Endothelial cell (in vitro differentiated cells): ENCODE measurements at regions not wholly inside any gene's neighbourhood (a gene's known extent, or its start where the extent isn't known, plus 50 kb on each side); places are given as distances from the start of the nearest gene placed in this dataset.

ENCODE experiments used
- DNase-seq: peaks from one replicate; pipeline ENCODE4 v3.0.0; 2021; ENCODE audit warnings: low spot score
- H3K27ac Mint-ChIP-seq: one replicate; pipeline ENCODE4 v1.8.0; 2021; ENCODE audit warnings: mixed read lengths, inconsistent platforms; ENCODE audit not compliant: unreplicated experiment
- H3K27me3 Mint-ChIP-seq: one replicate; pipeline ENCODE4 v1.8.0; 2021; ENCODE audit warnings: mild to moderate bottlenecking, moderate library complexity, mixed read lengths, inconsistent platforms; ENCODE audit not compliant: unreplicated experiment
- H3K36me3 Mint-ChIP-seq: one replicate; pipeline ENCODE4 v1.8.0; 2021; ENCODE audit warnings: mild to moderate bottlenecking, low read depth, mixed read lengths, inconsistent platforms; ENCODE audit not compliant: unreplicated experiment
- H3K4me1 Mint-ChIP-seq: one replicate; pipeline ENCODE4 v1.8.0; 2021; ENCODE audit warnings: mild to moderate bottlenecking, mixed read lengths, inconsistent platforms; ENCODE audit not compliant: unreplicated experiment
- H3K4me3 Mint-ChIP-seq: one replicate; pipeline ENCODE4 v1.8.0; 2021; ENCODE audit warnings: mild to moderate bottlenecking, mixed read lengths, inconsistent platforms; ENCODE audit not compliant: unreplicated experiment
- H3K9me3 Mint-ChIP-seq: one replicate; pipeline ENCODE4 v1.8.0; 2021; ENCODE audit warnings: mixed read lengths, inconsistent platforms; ENCODE audit not compliant: unreplicated experiment
- TF ChIP-seq, protein P1 (sequence below): fragments of 200-600 bp; sonication (generic); IDR thresholded peaks from one replicate; pipeline ENCODE4 v1.5.0; 2021; ENCODE audit warnings: antibody characterized with exemption; ENCODE audit not compliant: unreplicated experiment

DNA sequence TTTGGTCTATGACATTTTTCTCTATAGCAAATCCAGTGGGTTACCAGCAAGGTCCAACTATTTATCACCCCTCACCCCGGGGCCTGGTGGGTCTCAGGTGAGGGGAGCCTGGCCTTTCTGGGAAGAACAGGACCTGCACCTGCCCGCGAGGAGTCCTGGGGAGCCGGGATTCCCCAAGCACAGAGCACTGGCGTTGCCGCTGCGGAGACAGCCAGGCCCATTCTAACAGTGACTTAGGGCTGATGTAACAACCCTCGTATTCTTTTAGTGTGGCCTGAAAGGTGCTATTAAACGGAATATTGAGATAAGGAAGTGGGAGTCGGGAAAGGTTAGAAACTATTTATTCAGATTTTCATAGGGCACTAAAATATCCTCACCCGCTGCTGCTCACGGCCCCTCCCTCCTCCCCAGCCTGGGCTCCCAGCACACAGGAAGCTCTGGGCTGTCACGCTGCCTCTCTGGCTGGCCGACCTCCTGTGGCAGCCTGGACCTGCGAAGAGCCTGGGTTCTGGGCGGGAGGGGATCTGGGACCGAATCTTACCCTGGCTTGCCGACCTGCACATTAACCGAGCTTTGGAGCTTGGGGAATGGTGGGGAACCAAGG, 141.2 kb downstream of the MIAT start:
- H3K4me1 Mint-ChIP-seq, result peaks cover 2% of the 10 kb centered on the region

DNA sequence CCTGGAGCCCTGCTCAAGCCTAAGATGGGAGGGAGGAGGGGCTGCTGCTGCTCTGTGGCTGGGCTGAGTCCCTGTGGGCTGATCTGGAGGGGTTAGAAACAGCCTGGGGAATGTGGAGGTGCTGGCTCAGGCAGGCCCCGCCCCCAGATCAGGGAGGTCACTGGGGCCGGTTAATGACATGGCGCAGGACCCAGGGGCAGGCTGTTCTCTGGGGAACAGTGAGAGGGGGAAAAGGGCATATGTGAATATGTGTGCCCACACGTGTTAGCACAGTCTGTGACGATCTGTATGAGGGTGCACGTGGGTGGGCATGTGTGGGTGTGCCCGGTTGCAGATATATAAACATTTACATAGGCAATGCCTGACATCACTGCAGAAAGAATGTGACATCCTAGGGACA, 143.5 kb downstream of the MIAT start:
- peaks cover 2% of the 10 kb centered on the region for H3K27me3 Mint-ChIP-seq
- H3K4me3 Mint-ChIP-seq, result no peak overlapping the region
- peaks cover 2% of the 10 kb centered on the region for H3K4me1 Mint-ChIP-seq
- TF ChIP-seq, protein P1, sequence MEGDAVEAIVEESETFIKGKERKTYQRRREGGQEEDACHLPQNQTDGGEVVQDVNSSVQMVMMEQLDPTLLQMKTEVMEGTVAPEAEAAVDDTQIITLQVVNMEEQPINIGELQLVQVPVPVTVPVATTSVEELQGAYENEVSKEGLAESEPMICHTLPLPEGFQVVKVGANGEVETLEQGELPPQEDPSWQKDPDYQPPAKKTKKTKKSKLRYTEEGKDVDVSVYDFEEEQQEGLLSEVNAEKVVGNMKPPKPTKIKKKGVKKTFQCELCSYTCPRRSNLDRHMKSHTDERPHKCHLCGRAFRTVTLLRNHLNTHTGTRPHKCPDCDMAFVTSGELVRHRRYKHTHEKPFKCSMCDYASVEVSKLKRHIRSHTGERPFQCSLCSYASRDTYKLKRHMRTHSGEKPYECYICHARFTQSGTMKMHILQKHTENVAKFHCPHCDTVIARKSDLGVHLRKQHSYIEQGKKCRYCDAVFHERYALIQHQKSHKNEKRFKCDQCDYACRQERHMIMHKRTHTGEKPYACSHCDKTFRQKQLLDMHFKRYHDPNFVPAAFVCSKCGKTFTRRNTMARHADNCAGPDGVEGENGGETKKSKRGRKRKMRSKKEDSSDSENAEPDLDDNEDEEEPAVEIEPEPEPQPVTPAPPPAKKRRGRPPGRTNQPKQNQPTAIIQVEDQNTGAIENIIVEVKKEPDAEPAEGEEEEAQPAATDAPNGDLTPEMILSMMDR, result no peak
- no peaks in the 10 kb centered on the region for H3K9me3 Mint-ChIP-seq
- no peak for DNase-seq
- H3K27ac Mint-ChIP-seq, result no peak overlapping the region
- H3K36me3 Mint-ChIP-seq, result peaks cover 5% of the 10 kb centered on the region

More for the DNA sequence above, 141.2 kb downstream of the MIAT start:
- peaks cover 5% of the 10 kb centered on the region for H3K36me3 Mint-ChIP-seq
- TF ChIP-seq, protein P1, result no peak
- H3K9me3 Mint-ChIP-seq, result no peaks in the 10 kb centered on the region
- DNase-seq, result no peak
- H3K4me3 Mint-ChIP-seq, result no peak overlapping the region
- no peak overlapping the region for H3K27ac Mint-ChIP-seq
- peaks cover 2% of the 10 kb centered on the region for H3K27me3 Mint-ChIP-seq

DNA sequence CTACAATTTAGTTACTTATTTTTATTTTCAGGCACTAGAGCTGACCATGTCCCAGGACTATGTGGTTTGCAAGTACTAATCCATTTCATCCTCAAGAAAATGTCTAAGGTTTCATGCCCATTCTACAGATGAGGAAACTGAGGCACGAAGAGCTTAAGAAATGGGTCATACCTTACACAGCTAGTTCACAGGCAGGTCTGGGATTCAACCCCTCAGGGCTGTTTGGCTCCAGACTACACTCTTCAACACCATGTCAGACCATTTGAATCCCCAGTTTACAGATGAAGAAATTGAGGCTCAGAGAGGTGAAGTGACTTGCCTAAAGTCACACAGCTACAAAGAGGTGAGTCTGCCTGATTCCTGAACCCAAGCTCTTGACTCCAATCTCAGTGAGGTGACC, 144.1 kb downstream of the MIAT start:
- H3K27ac Mint-ChIP-seq, result no peak overlapping the region
- TF ChIP-seq, protein P1, result no peak
- no peak overlapping the region for H3K4me3 Mint-ChIP-seq
- H3K36me3 Mint-ChIP-seq, result peaks cover 5% of the 10 kb centered on the region
- no peaks in the 10 kb centered on the region for H3K9me3 Mint-ChIP-seq
- peaks cover 2% of the 10 kb centered on the region for H3K27me3 Mint-ChIP-seq
- peaks cover 2% of the 10 kb centered on the region for H3K4me1 Mint-ChIP-seq
- no peak for DNase-seq

DNA sequence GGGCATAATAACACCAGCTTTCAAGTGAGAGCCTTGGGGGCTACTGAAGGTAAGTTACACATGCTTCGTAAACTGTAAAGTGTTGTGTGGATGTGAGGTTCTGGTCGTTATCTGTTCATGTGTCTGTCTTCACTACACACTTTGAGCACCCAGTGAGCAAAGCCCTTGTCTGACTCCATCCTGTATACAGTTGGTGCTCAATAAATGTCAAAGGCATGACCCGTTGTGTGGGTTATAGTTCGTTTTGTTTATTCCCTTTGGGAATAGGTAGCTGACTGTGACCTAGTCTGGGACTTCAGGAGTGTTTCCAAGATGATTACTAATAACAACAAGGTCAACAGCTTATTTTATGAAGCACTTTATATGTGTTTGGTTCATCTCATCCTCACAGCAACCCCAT, 146.9 kb downstream of the MIAT start:
- no peak for DNase-seq
- peaks cover 5% of the 10 kb centered on the region for H3K36me3 Mint-ChIP-seq
- no peak overlapping the region for H3K27ac Mint-ChIP-seq
- H3K9me3 Mint-ChIP-seq, result no peaks in the 10 kb centered on the region
- peaks cover 2% of the 10 kb centered on the region for H3K4me1 Mint-ChIP-seq
- no peak overlapping the region for H3K4me3 Mint-ChIP-seq
- H3K27me3 Mint-ChIP-seq, result peaks cover 4% of the 10 kb centered on the region
- TF ChIP-seq, protein P1, result no peak

DNA sequence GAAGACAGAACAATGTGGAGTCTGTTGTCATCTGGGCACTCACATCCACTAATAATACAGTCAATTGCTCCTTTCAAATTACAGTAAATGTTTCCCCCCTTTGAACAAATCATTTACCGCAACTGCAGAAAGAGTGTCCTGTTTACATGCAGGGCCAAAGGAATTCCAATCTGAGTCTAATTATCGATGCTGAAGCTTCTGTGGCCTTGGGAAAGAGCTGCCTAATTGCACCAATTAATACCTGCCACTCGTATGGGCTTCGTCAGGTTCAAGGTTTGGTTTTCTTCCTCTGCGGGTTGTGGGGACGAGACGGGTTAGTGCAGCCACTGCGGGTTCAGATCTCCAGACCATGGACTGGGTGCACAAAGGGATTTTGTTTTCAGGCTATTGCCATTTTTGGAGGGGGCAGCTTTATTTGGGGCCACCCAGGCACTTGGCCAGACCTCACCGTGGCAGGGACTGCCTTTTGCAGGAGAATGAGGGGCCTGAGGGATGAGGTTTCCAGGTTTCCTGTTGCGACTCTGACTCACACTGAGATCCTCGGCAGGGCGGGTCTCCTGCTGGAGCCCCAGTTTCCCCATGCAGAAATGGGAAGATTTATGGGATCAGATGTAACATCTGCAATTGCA, 147.6 kb downstream of the MIAT start:
- no peak for DNase-seq
- Mint-ChIP-seq H3K36me3 (peaks cover 5% of the 10 kb centered on the region), H3K27ac (no peak overlapping the region), H3K4me3 (no peak overlapping the region), H3K4me1 (peaks cover 2% of the 10 kb centered on the region), H3K27me3 (peaks cover 4% of the 10 kb centered on the region), H3K9me3 (no peaks in the 10 kb centered on the region)
- TF ChIP-seq, protein P1, result no peak
